Renal cortical epithelial cell (primary cell): ENCODE measurements at regions not wholly inside any gene's neighbourhood (a gene's known extent, or its start where the extent isn't known, plus 50 kb on each side); places are given as distances from the start of the nearest gene placed in this dataset.

ENCODE experiments used
- DNase-seq: peaks from one replicate; pipeline ENCODE4 v3.0.0-alpha.2; 2011; ENCODE audit warnings: low read depth

- DNase-seq, result no peak
These were observed 150.2 kb upstream of the POU2AF2 start for GRCh38 chr11:111095327-111095726.

- no peak for DNase-seq
These were observed 152.5 kb upstream of the POU2AF2 start for GRCh38 chr11:111093061-111093460.

GRCh38 chr11:111091321-111091938, 154.1 kb upstream of the POU2AF2 start:
- no peak for DNase-seq

GRCh38 chr11:111089759-111090158, 155.8 kb upstream of the POU2AF2 start:
- no peak for DNase-seq

GRCh38 chr11:111088847-111089355, 156.6 kb upstream of the POU2AF2 start:
- DNase-seq, result peak; percentile 57

GRCh38 chr11:111086058-111086457, 159.5 kb upstream of the POU2AF2 start:
- DNase-seq, result no peak

- DNase-seq, result no peak
These were observed 162.9 kb upstream of the POU2AF2 start for GRCh38 chr11:111082664-111083063.

- DNase-seq, result peak; percentile 77
These were observed 164.5 kb upstream of the POU2AF2 start for GRCh38 chr11:111081021-111081511.

- DNase-seq, result no peak
These were observed 167.8 kb upstream of the POU2AF2 start for GRCh38 chr11:111077530-111078322.

GRCh38 chr11:111069066-111069465, 176.5 kb upstream of the POU2AF2 start:
- DNase-seq, result no peak

- no peak for DNase-seq
These were observed 177.5 kb upstream of the POU2AF2 start for GRCh38 chr11:111067994-111068393.

GRCh38 chr11:111066846-111067245, 178.7 kb upstream of the POU2AF2 start:
- no peak for DNase-seq

- DNase-seq, result peak; percentile 40
These were observed 181.6 kb upstream of the POU2AF2 start for GRCh38 chr11:111063726-111064517.

GRCh38 chr11:111062420-111062819, 183.1 kb upstream of the POU2AF2 start:
- DNase-seq, result no peak

GRCh38 chr11:111059726-111060125, 185.8 kb upstream of the POU2AF2 start:
- peak; percentile 43 for DNase-seq

GRCh38 chr11:111049131-111049530, 196.4 kb upstream of the POU2AF2 start:
- DNase-seq, result no peak

- DNase-seq, result no peak
These were observed 198.2 kb upstream of the POU2AF2 start for GRCh38 chr11:111047374-111047773.

- no peak for DNase-seq
These were observed 199.2 kb upstream of the POU2AF2 start for GRCh38 chr11:111046291-111046690.

- no peak for DNase-seq
These were observed 199.7 kb upstream of the POU2AF2 start for GRCh38 chr11:111045874-111046273.

- no peak for DNase-seq
These were observed 200.1 kb upstream of the POU2AF2 start for GRCh38 chr11:111045407-111045803.

GRCh38 chr11:111044751-111045406, 200.6 kb upstream of the POU2AF2 start:
- DNase-seq, result no peak

GRCh38 chr11:111039982-111040381, 205.5 kb upstream of the POU2AF2 start:
- DNase-seq, result no peak
